NOMO-1 treated with dmso at 0.1 percent for 144 hours (cell line): ENCODE measurements at regions not wholly inside any gene's neighbourhood (a gene's known extent, or its start where the extent isn't known, plus 50 kb on each side); places are given as distances from the start of the nearest gene placed in this dataset.
"Not testable (repeated sequence)": the region's sequence is repeated elsewhere in the genome, so short reads cannot be mapped to it uniquely, and the experiment has no call there.

Source experiments
- DNase-seq: peaks from one replicate; lab custom pipeline; 2025; ENCODE audit not compliant: unreplicated experiment; lab: John Stamatoyannopoulos, UW

GRCh38 chr2:60357996-60358395 lies 195.5 kb downstream of the BCL11A start:
- DNase-seq, result no peak

GRCh38 chr2:60356346-60356745 lies 197.1 kb downstream of the BCL11A start:
- no peak for DNase-seq

GRCh38 chr2:60355849-60356261 lies 197.6 kb downstream of the BCL11A start:
- DNase-seq, result peak; percentile 29

DNA sequence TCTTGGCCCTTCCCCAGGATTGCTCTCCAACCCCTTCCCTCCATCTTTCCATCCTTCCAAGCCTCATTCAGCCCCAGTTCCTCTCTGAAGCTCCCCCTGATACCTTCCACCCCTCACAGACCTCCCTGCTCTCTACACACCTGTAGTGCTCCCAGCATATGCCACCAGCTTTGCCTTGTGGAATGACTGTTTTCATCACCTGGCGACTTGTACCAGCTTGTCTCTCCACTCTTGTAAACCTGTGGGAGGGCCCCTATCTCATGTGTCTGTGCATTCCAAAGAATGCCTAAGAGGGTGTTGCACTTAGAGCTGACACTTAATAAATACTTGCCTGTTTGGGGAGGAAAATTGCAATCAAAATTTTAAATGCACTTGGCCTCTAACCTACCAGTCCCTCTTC lies 198.7 kb downstream of the BCL11A start:
- no peak for DNase-seq

GRCh38 chr2:60353863-60354262 lies 199.6 kb downstream of the BCL11A start:
- no peak for DNase-seq

DNA sequence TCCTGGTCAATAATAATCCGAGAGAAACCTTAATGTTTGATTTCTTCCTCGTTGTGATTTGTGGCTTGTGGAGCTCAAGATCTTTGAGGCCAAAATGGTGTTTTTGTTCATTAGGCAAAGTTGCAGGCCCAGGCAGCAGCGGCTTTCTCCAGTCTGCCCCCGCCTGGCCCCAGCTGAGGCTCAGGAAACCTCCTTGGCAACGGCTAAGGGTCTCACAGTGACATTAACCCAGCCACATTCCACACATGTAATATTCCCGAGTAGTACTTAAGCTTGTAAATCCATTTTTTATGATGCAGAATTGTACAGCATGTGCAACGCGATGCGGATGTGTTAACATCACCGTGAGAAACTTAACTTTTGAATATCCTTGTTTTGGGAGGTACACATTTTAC lies 200.1 kb downstream of the BCL11A start:
- no peak for DNase-seq

DNA sequence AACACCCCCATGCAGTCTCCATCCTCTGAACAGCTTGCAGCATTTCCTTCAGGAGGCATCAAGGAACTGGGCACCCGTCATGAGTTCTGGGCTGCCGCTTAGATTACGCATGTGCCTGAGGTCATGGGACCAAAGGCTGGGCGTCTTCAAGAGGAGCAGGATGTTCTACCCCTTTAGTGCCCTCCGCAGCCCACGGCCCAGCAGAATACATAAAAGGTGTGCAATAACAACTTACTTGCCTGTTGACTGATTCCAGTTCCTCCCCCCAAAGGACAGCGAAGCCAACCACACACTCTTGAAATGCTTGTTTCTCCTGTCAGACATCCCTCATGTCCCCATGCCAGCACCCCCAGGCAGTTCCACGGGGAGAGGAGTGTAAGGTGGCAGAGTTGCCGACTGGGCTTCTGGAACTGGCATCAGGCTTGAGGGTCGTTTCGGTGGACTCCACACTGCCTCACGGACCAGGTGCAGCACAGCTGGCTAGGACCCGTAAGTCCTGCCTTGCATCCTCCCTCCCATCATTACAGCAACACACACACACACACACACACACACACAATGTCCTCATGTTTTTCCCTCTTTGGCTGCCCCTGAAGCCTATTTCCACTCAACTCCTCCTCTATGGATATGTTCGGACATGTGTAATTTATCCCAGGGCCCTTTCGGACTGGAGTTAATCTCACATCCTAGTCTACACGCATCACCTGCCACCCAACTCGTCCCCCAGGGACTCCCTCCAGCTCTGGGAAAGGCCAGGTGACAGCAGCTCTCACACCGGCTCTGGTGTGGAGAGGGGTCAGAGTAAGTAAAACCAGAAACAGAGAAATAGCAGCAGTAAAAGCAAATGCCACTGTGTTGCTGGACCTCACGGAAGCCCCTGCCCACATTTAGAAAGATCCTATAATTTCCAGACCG lies 200.7 kb downstream of the BCL11A start:
- no peak for DNase-seq

GRCh38 chr2:60351802-60352201 lies 201.7 kb downstream of the BCL11A start:
- DNase-seq, result no peak

DNA sequence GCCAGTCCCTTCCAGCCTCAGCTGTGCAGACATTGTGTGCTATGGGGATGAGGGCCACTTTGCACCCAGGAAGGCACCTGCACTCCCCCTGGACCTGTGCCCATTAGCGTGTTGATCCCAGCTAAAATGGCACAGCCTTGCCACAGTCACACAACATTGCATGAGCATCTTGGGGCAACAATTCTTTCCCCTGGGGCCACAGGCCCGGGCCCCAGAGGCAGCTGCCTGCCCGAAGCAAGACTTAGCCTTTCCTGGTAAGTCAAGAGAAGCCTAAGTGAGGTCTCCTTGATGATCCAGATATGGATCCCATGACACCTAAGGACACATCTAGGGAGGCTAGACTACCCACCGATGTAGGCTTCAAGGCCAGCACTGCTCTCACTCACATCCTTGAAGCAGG lies 202.1 kb downstream of the BCL11A start:
- DNase-seq, result no peak

- DNase-seq, result no peak
These were observed 202.7 kb downstream of the BCL11A start for GRCh38 chr2:60350791-60351190.

- no peak for DNase-seq
These were observed 205.7 kb downstream of the BCL11A start for GRCh38 chr2:60347781-60348180.

GRCh38 chr2:60342491-60342890 lies 211.0 kb downstream of the BCL11A start:
- not testable (repeated sequence) for DNase-seq

GRCh38 chr2:60341151-60341550 lies 212.3 kb downstream of the BCL11A start:
- no peak for DNase-seq

DNA sequence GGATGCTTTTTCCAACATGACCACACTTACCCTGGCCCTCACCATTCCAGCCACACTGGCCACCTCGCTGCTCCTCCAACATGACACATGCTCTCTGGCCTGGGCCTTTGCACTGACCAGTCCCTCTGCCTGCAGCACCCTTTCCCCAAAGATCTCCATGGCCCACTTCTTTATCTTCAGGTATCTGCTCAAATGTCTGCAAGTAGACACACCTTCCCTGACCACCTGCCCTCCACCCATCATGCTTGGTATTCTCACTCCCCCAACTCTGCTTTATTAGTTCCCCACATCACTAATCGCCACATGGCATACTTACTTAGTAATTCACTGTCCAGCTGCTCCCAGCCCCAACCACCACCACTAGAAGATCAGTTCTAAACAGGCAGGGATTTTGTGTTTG lies 214.2 kb downstream of the BCL11A start:
- no peak for DNase-seq

DNA sequence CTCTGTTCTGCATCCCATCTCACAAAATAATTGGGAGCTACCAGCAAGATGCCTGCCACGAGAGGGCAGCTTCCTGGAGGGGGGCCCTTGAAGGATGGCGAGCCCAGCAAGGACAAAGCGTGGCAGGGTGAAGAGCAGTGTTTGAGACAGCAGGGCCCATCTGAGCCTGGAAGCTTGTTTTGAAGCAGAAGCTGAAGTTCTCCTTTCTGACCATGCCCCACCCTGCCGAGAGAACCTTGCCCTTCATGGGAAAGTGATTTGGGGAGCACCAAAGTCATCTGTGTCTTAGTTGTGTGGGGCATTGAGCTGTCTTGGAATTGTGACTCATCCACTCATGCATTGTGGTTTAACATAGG lies 216.3 kb downstream of the BCL11A start:
- DNase-seq, result peak; percentile 51

DNA sequence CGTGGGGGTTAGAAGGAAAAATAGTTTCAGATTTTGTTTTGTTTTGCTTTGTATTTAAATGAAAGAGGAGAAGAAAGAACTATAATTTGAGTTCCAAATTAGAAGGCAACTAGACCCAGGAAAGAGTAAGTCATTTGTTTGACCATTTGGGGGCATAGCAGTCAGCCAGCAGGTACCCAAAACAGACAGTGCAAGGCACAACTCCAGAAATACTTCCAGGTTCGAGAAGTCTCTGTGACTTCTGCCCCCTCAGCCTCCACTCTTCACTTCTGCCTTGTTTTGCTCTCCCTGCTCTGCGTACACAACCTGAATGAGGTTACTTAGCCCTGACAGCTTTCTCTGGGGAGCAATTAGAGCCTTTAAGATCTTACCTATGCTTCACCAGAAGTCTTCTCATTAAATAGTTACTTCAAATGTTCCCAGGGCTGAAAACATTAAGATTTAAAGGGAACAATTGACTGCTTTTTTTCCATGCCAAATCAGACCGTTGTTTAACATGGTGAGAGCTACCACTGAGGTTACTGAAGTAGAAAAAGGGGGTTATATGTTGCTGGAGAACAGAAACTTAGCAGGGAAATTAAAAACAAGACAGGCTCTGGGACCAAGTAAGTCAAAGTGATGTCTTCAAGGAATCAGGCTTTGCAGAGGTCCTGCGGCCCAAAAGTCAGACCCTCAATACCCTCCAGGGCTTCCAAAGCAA lies 216.9 kb downstream of the BCL11A start:
- no peak for DNase-seq

DNA sequence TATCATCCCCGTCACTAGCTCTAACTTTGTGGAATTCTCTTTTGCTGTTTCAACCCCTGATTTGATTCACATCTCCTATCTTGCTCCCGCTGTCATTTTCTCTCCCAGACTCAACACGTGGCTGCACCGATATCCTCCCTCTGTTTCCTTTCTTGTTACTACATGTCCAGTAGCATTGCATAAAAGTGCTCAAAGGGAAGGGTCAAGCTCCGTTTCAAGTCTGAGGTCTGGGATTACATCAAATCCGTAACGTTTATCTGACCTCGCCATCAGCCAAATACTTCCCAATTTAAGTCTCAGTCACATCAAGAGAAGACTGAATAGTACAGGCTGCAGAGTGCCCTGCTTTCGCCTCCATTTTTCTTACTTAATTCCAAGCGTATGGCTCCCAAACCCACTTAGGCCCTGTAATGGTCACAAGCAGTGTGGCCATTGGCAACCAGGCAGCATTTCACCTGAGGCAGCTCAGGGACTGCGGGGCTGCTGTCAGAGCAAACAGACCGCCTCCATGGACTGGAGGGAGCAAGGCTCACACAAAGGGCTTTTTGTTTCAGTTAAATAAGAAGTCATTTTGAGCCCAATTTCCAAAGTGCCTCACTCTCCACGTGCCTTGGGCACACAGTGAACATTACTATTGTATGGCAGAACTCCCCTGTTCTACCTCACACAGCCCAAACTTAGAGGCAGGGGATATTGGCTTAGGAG lies 217.8 kb downstream of the BCL11A start:
- DNase-seq, result peak; percentile 18

DNA sequence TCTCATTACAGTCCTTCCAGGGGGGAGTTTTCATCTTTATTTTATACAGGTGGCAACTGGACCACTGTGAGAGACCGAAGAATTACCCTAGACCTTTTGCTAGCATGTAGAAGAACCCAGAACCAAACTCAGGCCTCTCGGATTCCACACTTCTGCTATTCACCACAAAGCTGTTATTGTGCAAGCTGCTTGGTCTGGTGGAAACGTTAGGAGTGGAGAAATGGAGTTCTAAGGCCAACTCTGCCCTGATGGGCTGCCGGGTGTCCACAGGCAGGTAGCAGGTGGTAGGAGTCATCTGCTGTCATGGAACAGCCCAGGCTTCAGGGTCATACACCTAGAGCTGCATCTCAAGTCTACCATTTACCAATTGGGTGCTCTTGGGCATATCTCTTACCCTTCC lies 218.8 kb downstream of the BCL11A start:
- peak; percentile 62 for DNase-seq

DNA sequence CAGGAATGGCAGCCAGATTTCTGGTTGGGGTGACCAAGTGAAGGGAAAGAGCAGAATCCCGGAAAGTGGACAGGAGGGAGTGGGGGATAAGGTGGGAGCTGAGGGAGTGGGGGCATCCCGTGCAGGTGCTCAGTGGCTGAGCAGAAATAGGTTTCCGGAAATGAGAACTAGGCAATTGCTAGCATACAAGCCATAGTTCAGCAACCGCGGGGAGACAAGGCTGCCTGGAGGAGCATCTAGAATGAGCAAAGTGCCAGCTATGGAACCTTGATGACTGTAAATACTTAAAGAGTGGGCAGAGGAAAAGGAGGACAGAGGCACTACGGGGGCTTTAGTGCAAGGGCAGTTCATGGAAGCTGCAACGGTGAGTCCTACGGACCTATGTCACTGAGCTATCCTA lies 220.2 kb downstream of the BCL11A start:
- no peak for DNase-seq

DNA sequence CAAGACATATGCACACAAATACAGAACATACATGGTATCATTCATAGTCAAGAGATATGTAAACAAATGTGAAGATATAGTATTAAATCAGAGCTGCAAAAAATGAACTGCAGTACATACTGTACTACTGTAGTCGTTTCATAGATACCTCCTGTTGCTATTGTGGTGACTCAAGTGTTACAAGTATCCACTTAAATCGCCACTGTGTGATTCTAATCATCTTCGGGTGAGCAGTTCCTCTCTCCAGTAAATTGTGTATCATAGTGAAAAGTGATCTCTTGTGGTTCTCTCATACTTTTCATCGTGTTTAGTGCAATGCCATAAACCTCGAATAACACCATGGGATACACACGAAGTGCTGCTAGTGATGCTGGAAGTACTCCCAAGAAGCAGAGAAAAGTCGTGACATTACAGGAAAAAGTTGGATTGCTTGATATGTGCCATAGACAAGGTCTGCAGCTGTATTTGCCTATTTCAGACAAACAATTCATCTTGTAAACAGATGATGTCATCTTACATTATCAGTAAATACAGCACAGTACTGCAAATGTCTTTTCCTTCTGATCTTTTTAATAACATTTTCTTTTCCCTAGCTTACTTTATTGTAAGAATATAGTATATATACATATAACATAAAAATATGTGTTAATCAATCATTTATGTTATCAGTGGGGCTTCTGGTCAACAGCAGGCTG lies 222.2 kb downstream of the BCL11A start:
- DNase-seq, result no peak

GRCh38 chr2:60329225-60329624 lies 224.2 kb downstream of the BCL11A start:
- DNase-seq, result no peak
